HT1080 (cell line): ENCODE measurements at regions not wholly inside any gene's neighbourhood (a gene's known extent, or its start where the extent isn't known, plus 50 kb on each side); places are given as distances from the start of the nearest gene placed in this dataset.
"Not testable (repeated sequence)": the region's sequence is repeated elsewhere in the genome, so short reads cannot be mapped to it uniquely, and the experiment has no call there.

Experiments used
- DNase-seq: peaks from one replicate; pipeline ENCODE4 v3.0.0-alpha.2; 2015; ENCODE audit warnings: low read depth

DNA sequence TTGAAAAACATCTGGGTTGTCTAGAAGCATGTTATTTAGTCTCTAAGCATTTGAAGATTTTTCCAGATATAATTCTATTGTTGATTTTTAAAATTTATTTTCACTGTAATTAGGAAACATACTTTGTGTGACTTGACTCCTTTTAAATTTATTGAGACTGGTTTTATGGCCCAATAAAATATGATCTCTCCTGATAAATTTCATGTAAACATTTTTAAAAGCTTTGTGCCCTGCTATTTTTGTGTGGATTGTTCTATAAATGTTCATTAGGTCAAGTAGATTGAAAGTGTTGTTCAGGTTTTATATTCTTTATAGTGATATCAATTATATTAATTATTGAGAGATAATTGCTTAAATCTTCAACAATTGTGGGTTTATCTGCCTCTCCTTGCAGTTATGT, 105.4 kb downstream of the RFX6 start:
- no peak for DNase-seq

GRCh38 chr6:116983375-116983774, 106.3 kb downstream of the RFX6 start:
- DNase-seq: no peak

DNA sequence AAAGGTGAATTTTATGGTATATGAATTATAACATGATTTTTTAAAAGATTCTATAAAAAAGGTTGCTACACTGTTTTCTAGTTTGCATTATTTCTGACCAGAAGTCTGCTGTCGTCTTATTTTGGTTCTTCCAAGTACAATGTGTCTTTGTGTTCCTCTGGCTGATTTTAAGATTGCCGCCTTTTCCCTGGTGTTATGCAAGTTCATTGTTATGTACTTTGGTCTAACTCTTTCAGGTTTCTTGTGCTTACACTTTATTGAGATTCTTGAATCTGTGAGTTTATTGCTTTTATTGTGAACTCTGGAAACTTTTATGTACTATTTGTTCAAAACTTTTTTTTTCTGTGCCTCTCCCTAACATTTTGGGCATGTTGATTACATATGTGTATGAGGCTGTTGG, 109.8 kb downstream of the RFX6 start:
- no peak for DNase-seq

DNA sequence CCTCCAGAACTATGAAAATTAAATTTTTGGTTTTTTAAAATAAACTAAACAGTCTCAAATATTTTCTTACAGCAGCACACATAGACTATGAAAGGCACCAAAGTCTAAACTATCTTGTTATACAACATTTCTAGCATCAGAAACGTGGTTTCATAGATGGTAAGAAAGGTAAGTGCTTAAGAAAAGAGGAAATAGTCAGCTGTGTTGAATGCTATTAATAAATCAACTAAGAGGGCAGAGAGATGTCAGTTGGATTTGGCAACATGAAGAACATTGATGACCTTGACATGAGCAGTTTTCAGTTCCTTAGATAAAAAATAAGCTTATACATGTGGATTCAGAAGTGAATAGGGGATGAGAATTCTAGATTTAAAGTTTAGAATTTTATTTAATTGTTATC, 113.6 kb downstream of the RFX6 start:
- DNase-seq: no peak

- DNase-seq: no peak
Observed at GRCh38 chr6:116992546-116992945, 115.5 kb downstream of the RFX6 start.

GRCh38 chr6:116994447-116994846, 117.4 kb downstream of the RFX6 start:
- DNase-seq: no peak

DNA sequence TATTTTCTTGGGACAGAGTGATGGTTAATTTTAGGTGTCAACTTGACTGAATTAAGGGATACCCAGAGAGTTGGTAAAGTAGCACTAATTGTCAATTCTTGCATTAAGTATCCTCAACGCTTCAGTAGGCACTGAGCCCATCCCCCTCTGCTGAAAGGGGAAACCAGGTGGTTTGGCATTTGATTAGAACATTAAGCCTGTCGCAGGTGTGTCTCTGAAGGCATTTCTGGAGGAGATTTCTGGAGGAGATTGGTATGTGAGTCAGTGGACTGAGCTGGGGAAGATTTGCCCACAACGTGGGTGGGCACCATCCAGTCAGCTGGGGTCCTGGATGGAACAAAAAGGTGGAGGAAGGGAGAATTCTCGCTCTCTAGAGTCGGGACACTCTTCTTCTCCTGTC, 119.8 kb downstream of the RFX6 start:
- DNase-seq: no peak

DNA sequence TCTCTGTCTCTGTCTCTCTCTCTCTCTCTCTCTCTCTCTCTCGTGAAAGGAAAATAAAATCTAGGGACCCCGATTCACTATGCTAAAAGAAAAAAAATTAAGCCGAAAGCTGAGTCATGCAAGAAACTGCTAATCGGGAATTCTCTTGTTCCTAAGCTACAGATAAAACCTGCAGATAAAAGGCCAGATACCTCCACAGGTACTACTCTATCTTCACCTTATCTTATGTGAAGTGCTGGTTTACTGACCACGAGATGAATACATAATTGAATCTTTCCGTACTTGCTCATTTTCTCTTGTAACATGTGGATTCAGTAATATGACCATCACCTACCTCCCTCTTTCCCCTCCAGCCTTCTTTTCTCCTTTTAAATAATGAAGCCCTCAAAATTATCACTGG, 120.5 kb downstream of the RFX6 start:
- no peak for DNase-seq

DNA sequence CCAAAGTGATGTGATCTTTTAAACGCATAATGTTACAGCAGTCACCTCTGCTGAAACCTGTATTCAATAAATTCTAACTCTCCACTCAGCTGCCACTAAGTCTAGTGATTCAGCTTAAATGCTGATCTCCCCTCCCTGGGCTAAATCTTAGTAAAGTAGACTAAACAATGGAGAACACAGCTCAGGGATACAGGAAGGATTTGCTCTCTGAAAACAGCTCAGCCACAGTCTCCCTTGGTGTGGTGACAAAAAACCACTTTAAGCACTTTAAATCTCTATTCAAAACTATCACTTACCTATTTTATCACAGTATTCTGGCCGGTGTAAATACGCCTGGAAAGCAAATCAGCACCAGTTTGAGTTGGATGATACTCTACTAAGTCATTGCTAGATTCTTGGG, 130.6 kb downstream of the RFX6 start:
- no peak for DNase-seq

DNA sequence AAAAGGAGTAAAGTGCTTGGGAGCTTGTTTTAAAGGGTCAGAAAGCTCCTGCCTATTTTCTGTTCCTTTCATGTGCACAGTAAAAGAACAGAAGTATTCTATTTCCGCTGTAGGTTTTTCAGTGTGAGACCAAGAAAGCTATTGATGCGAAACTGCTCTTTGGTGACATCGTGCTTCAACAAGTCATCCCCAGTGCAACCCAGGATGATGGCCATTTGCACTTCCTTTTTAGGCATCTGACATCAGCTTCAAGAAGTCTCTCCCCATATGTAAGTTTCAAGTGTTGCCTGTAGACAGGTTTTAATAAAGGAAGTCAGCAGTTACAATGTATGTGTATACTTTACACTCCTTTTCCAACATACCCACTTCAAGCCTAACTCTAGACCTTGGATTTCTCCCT, 131.6 kb downstream of the RFX6 start:
- DNase-seq: no peak

DNA sequence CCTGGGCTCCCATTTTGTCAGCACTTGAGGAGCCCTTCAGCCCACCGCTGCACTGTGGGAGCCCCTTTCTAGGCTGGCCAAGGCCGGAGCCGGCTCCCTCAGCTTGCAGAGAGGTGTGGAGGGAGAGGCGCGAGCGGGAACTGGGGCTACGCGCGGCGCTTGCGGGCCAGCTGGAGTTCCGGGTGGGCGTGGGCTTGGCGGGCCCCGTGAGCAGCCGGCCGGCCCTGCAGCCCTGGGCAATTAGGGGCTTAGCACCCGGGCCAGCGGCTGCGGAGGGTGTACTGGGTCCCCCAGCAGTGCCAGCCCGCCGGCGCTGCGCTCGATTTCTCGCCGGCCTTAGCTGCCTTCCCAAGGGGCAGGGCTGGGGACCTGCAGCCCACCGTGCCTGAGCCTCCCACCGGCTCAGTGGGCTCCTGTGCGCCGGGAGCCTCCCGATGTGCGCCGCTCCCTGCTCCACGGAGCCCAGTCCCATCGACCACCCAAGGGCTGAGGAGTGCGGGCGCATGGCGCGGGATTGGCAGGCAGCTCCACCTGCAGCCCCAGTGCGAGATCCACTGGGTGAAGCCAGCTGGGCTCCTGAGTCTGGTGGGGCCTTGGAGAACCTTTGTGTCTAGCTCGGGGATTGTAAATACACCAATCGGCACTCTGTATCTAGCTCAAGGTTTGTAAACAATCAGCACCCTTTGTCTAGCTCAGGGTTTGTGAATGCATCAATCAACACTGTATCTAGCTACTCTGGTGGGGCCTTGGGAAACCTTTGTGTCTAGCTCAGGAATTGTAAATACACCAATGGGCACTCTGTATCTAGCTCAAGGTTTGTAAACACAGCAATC, 137.8 kb downstream of the RFX6 start:
- DNase-seq: not testable (repeated sequence)

DNA sequence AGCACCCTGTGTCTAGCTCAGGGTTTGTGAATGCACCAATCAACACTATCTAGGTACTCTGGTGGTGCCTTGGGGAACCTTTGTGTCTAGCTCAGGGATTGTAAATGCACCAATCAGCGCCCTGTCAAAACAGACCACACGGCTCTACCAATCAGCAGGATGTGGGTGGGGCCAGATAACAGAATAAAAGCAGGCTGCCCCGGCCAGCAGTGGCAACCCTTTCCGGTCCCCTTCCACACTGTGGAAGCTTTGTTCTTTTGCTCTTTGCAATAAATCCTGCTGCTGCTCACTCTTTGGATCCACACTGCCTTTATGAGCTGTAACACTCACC, 138.4 kb downstream of the RFX6 start:
- DNase-seq: not testable (repeated sequence)

- no peak for DNase-seq
Observed at GRCh38 chr6:117018771-117019170, 141.7 kb downstream of the RFX6 start.

DNA sequence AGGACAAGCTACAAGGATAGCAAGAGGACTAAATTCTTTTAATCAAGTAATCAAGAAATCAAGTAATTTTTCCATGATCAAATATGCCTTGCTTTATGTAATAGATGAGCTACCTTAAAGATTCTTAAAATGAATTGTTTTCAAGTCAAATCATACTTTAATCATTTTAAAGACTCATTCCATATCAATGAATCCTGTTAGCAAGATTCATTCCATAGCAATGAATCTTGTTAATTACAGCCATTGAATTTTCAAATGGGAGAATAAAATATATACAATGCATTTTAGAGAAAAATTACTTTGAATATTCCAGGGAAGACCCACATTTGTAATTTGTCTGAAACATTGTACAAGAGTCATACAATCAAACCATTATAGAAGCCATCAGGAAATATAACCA, 145.7 kb downstream of the RFX6 start:
- DNase-seq: no peak

DNA sequence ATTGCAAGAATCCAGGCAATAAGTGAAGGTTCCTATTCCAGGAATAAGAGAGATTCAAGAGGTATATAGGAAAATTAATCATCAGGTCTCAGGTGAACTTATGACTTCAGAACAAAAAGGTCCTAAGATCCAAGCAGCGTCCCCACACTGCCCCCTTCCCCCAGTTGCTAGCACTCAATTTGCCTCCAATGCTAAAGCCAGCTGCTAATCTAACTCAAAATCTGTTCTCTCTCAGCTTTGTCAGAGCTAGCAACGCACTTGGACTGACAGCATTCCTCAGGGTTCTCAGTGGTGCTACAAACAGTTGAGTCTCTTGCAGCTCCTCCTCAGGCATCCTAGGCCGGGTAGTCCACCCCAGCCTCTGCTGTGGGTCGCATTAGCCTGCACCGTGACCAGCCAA, 148.3 kb downstream of the RFX6 start:
- no peak for DNase-seq

GRCh38 chr6:117028256-117028655, 151.2 kb downstream of the RFX6 start:
- DNase-seq: no peak

DNA sequence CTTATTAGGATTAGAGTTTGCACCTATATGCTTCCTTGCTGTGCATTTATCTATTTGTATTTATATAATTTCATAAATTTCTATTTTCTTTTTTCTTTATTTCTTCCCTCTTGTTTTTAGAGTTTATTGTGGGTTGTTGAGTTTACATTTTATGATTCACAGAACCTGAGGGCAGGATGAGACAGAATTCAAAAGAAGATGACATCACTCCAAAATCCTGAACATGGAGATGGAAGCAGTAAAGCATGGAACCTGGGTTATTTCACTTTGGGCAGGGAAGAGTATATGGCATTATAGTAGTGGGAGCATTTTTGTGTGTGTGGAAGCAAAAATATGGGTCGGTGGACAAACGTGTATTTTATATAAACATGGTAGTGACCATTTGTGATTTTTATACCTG, 157.5 kb downstream of the RFX6 start:
- no peak for DNase-seq

DNA sequence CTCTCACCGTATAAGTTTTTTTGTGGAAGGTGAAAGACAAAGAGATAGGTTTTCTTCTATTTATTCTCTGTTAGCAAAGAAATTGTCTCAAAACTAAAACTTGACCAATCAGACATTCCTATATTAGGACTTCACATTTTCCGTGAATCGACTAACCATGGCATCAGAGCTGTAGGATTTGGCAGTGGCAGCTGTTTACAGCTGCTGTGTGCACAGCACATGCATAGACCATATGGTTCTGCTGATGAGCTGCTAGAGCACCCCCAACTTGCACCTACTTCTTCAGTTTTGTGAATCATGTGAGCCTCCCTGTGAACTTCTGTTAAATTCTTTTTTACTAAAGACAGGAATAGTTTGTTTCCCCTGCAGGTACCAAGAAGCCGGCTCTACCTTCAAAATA, 157.9 kb downstream of the RFX6 start:
- no peak for DNase-seq

- no peak for DNase-seq
Observed at GRCh38 chr6:117050301-117050700, 173.3 kb downstream of the RFX6 start.

- peak; percentile 5 for DNase-seq
Observed at GRCh38 chr6:117072134-117072533, 193.2 kb upstream of the VGLL2 start.

GRCh38 chr6:117072781-117073180, 192.6 kb upstream of the VGLL2 start:
- no peak for DNase-seq

DNA sequence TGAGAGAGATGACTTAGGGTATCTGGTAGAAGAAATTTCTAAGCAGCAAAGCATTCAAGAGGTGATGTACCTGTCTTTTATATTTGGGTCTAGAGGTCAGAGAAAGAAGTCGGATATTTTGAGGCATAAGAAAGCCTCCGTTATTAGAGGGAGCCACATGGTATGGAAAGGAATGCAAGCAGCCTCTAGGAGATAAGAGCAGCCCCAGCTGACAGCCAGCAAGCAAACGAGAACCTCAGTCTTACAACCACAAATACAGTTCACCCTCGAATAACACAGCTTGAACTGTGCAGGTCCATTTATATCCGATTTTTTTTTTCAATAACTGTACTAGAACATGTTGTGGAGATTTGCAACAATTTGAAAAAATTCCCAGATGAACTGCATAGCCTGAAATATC, 190.7 kb upstream of the VGLL2 start:
- DNase-seq: no peak

GRCh38 chr6:117075218-117075617, 190.1 kb upstream of the VGLL2 start:
- DNase-seq: no peak

- DNase-seq: no peak
Observed at GRCh38 chr6:117076076-117076475, 189.3 kb upstream of the VGLL2 start.
